ENCODE measurements at regions not wholly inside any gene's neighbourhood (a gene's known extent, or its start where the extent isn't known, plus 50 kb on each side); places are given as distances from the start of the nearest gene placed in this dataset.

GRCh38 chr18:9016633-9017166 is 85.8 kb upstream of the NDUFV2 start:
- no peak for DNase-seq (ENCODE audit: low spot score)
- ATAC-seq (ENCODE audit: low FRiP score) = no peak
- no peak for TF ChIP-seq CTCF (IDR thresholded peaks at IDR 0.05)

GRCh38 chr18:9017167-9017904 is 85.2 kb upstream of the NDUFV2 start:
- no peak for TF ChIP-seq CTCF (IDR thresholded peaks at IDR 0.05)

GRCh38 chr18:9017905-9018227 is 84.6 kb upstream of the NDUFV2 start:
- no peak for DNase-seq (ENCODE audit: low spot score)
- ATAC-seq (ENCODE audit: low FRiP score) = no peak
- no peak for TF ChIP-seq CTCF (IDR thresholded peaks at IDR 0.05)

More at GRCh38 chr18:9017167-9017904, 85.2 kb upstream of the NDUFV2 start:
- DNase-seq (ENCODE audit: low spot score) (peak; percentile 42), ATAC-seq (ENCODE audit: low FRiP score) (peak; percentile 97)

- no peak for DNase-seq (ENCODE audit: low spot score)
- ATAC-seq (ENCODE audit: low FRiP score) = no peak
- no peak for TF ChIP-seq CTCF (IDR thresholded peaks at IDR 0.05)
These were observed 83.4 kb upstream of the NDUFV2 start for GRCh38 chr18:9019135-9019534.

GRCh38 chr18:9020221-9020620 is 82.3 kb upstream of the NDUFV2 start:
- DNase-seq (ENCODE audit: low spot score) = no peak
- no peak for TF ChIP-seq CTCF (IDR thresholded peaks at IDR 0.05)
- ATAC-seq (ENCODE audit: low FRiP score) = no peak

GRCh38 chr18:9021458-9021857 is 81.0 kb upstream of the NDUFV2 start:
- no peak for TF ChIP-seq CTCF (IDR thresholded peaks at IDR 0.05)
- ATAC-seq (ENCODE audit: low FRiP score) = no peak
- DNase-seq (ENCODE audit: low spot score) = no peak
